IPS-18c (cell line): ENCODE measurements at regions not wholly inside any gene's neighbourhood (a gene's known extent, or its start where the extent isn't known, plus 50 kb on each side); places are given as distances from the start of the nearest gene placed in this dataset.

Experiments used
- H3K4me3 ChIP-seq: 2 replicates; pipeline ENCODE4 v1.7.0; 2013; ENCODE audit warnings: low read depth, mild to moderate bottlenecking, low read length, moderate library complexity; ENCODE audit not compliant: insufficient read depth
- H3K9me3 ChIP-seq: one replicate; pipeline ENCODE4 v1.6.1; 2013; ENCODE audit warnings: mild to moderate bottlenecking, low read length, moderate library complexity; ENCODE audit not compliant: control insufficient read depth, insufficient read depth

DNA sequence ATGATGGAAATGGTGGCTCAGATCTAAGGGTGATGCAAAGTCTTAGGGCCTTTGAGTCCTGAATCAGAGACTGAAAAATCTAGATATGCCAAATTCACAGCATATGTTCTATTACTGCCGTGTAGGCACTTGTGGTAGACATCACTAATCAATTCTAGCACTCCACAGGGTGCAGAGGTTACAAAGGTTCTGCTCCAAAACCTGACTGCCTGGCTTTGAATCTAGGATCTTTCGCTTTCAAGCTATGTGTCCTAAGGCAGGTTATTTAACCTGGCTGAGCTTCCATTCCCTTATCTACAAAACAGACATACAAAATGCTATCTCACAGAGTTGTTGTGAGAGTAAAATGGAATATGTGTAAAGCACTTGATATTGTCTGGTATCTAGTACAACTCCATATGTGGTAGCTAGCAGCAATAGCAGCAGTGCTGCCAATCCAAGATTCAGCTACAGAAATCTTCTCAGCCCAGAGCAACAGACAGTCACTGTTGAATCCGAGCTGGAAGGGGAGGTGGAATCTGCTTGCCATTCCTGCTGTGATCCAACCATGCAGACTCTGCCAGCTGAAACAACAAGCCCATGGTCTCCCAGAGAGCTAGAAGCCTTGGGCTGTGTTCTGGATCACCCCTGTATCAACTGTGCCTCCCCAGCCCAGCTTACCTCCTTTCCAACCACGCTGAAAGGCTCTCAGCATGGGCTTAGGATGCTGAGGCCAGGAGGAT lies 206.9 kb downstream of the TFAP2C start:
- peaks cover 2% of the 10 kb centered on the region for H3K9me3 ChIP-seq

DNA sequence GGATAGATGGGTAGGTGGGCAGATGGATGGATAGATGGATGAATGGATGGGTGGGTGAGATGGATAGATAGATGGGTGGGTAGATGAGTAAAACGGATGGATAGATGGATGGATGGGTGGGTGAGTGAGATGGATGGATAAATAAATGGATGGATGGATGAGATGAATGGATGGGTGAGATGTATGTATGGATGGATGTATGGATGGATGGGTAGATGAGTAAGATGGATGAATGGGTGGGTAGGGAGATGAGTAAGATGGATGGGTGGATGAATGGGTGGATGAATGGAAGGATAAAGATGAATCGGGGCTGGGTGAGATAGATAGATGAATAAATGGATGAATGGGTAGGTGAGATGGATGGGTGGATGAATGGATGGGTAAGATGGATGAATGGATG lies 210.1 kb downstream of the TFAP2C start:
- H3K9me3 ChIP-seq = peaks cover 2% of the 10 kb centered on the region

More for the DNA sequence above, 206.9 kb downstream of the TFAP2C start:
- H3K4me3 ChIP-seq = no peak overlapping the region

DNA sequence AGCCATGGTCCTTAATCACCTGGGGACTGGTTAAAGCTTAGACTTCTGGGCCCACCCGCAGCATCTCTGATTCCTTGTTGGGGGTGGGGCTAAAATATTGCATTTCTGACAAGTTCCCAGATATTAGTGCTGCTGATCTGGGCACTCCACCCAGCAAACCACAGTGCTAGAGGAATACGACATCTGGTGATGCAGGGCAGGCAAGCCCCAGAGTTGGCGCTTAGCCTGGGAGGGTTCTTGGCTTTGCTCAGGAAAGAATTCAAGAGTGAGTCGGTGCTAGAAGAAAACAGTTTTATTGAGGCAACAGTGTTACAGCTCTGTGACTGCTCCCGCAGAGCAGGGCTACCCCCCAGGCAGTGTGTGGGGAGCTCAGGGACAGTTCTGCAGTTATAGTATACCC lies 210.7 kb downstream of the TFAP2C start:
- Histone ChIP-seq H3K9me3 (peaks cover 2% of the 10 kb centered on the region), H3K4me3 (no peak overlapping the region)

More for the DNA sequence above, 210.1 kb downstream of the TFAP2C start:
- H3K4me3 ChIP-seq = no peak overlapping the region

DNA sequence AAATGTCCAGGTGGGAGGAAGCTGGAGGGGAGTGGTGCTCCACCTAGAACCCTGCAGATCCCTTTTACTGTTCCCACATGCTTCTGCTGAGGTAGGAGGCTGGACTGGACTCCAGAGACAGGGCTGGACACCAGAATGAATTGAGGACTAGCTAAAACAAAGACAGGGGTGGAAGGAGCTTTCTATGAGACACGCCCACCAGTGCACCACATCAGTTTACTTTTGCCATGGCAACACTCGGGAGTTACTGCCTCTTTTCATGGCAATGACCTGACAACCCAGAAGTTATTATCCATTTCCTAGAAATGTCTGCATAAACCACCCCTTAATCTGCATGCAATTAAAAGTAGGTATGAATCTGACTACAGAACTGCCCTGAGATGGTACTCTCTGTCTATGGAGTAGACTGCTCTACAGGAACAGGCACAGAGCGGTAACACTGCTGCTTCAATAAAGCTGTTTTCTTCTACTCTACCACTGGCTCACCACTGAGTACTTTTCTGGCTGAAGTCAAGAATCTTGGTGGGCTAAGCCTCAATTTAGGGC lies 211.7 kb downstream of the TFAP2C start:
- Histone ChIP-seq H3K9me3 (peaks cover 2% of the 10 kb centered on the region), H3K4me3 (no peak overlapping the region)

DNA sequence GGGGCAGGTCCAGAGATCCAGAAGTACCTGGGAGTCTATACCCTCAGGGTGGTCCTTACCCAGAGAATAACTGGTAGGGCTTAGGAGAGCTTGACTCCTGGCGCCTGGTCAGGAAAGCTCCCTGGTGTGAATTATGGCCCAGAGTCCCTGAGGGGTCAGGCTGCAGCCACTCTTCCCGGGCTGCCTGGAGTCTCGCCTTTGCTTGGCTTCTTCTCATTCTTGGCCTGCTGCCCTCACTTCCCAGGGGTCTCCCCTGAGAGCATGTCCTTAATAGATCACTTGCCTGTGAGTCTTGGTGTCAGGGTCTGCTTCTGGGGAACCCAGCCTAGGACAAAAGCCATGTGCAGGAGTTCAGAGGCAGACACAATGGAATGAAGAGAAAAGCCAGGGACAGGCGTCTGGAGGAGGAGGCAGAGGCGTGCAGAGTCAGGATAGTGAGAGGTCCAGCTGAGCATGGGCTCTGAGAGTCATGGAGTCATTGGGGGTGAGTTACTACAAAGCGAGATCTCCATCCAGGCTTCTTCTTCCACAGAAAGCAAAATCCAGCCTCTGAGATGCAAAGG lies 212.3 kb downstream of the TFAP2C start:
- Histone ChIP-seq H3K4me3 (no peak overlapping the region), H3K9me3 (peaks cover 2% of the 10 kb centered on the region)

DNA sequence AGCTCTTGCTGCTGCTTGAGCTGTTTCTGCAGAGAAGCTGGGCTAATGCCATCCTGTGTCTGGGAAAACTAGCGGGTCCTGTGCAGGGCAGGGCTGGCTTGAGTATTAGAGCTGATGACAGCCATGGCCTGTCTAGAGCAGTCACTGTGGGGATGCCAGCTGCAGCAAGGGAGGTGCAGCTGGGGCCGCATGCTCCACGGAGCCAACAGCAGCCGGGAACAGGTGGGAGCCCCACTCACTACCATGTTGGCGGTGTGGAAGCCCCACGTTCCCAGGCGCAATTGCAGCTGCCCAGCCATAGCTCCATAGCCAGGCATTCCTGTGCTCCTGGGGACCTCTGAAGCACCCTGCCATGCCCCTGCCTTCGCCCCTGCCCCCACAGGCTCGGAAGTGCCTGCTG lies 212.9 kb downstream of the TFAP2C start:
- H3K4me3 ChIP-seq = no peak overlapping the region
- peaks cover 2% of the 10 kb centered on the region for H3K9me3 ChIP-seq

DNA sequence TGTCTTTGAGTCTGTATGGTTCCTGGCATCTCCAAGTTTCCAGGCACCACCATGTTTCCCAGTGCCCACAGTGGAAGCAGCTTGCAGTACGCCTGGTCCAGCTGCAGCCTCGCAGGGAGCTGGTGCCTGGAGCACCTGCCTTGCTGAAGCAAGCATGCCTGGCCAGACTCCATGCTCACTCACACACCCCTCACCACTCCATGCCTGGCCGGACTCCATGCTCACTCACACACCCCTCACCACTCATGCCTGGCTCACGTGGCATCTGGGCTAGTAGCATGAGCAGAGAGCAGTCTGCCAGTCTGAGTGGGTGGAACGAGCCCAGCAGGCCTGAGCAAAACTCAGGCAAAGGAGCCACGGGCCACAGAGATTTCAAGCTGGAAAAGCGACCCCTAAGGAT lies 214.3 kb downstream of the TFAP2C start:
- no peak overlapping the region for H3K4me3 ChIP-seq
- peaks cover 2% of the 10 kb centered on the region for H3K9me3 ChIP-seq

DNA sequence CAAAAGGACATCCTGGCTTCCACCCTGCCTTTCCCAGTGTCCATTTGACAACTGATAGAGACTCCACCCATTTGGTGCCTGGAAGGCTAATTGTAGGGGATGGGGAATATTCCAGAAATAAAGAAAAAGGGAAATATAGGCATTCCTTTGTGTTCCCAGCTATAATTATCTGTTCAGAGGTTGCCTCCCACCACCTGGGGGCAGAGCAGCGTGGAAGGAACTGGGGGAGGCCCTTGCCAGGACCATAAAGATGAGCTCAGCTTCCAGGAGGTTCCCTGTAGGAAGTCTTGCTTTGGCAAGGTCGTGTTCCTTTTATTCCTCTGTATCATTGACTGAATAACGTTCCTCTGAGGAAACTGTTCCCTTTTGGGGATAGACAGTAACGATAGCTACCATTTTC lies 214.7 kb downstream of the TFAP2C start:
- H3K4me3 ChIP-seq = no peak overlapping the region
- peaks cover 2% of the 10 kb centered on the region for H3K9me3 ChIP-seq

DNA sequence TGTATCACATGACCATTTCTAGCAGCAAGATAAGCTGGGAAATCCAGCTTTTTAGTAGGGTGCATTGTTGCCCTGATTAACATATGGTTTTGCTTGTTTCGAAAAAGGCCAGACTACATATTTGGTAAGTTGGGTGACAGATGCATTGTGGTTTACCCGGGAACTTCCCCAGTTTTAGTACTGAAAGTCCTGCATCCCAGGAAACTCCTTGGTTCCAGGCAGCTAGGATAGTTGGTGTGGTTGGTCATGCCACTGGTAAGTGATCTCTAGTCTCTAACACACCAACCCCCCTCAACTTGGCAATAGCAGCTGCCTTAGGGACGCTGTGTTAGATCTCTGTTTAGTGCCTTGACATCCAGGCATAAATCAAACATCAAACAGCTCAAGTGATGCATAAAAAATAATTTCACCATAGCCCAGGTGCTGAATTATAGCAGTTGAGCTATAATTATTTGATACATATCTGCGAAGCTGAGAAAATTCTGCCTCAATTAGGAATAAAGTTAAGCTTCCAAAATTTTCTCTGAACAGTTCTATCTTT lies 216.5 kb downstream of the TFAP2C start:
- Histone ChIP-seq H3K4me3 (no peak overlapping the region), H3K9me3 (no peaks in the 10 kb centered on the region)

DNA sequence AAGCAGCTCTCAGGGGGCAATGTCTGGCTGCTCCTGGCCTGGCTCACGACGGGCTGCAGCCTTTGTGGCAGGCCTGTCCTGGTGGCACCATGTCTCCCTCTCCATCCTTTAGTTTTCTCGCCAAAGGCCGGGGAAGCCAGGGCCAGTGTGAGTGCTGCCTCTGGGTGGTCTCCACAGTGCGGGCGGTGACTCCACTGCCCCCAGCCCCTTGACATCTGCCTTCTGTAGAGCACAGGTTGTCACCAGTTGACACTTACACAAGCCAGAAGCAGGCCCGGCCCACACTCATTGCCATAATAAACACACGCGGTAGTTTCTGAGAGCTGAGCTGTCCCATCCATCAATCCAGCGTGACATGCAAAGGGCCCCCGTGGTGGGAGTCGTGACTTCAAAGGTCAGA lies 219.5 kb downstream of the TFAP2C start:
- Histone ChIP-seq H3K9me3 (no peaks in the 10 kb centered on the region), H3K4me3 (no peak overlapping the region)

DNA sequence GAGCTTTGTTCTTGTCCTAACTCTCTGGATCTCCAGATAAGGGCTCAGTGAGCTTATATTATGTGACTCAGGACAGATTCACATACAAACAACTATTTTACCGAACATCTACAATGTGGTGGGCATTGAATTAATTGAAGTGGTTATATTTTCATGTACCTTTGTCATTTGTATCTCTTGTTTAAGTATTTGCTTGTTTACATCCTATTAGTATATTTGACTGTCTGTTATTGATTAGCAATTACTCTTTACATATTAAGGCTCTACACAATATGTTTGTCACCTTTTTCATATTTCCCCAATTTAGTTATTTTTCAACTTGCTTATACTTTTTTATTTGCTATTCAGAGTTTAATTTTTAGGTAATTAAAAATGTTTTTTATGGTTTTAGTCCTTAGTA lies 222.4 kb downstream of the TFAP2C start:
- no peak overlapping the region for H3K4me3 ChIP-seq
- no peaks in the 10 kb centered on the region for H3K9me3 ChIP-seq

DNA sequence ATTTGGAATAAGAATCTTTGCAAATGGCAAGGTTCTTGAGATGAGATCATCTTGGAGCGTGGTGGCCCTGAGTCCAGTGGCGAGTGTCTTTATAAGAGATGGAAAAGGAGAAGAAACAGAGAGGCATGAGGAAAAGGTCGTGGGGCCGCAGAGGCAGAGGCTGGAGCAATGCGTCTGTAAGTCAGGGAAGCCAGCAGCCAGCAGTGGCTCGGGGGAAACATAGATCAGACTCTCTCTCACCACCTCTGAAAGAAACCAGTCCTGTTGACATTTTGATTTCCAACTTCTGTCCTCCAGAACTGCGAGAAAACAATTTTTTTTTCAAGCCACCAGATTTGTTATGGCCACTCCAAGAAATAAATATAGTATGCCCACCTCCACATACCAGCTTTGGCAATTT lies 226.6 kb downstream of the TFAP2C start:
- H3K9me3 ChIP-seq = no peaks in the 10 kb centered on the region
- no peak overlapping the region for H3K4me3 ChIP-seq

DNA sequence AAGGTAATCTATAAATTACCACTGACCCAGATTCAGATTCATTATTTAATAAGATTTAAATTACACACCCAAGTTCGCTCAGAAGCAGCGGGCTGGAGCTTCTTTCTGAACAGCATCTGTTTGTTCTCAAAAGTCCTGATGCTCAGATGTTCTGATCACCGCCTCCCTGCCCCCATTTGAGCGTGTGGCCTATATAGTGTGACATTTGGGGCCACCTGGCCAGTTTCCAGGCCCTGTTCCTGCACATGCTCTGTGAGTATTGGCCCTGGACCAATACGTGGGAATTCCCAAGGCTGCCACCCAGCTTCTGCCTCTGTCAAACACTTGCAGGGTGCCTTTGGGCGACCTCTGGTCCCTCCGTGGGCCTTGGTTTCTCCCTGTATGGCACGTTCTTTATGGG lies 228.8 kb downstream of the TFAP2C start:
- no peaks in the 10 kb centered on the region for H3K9me3 ChIP-seq
- no peak overlapping the region for H3K4me3 ChIP-seq

DNA sequence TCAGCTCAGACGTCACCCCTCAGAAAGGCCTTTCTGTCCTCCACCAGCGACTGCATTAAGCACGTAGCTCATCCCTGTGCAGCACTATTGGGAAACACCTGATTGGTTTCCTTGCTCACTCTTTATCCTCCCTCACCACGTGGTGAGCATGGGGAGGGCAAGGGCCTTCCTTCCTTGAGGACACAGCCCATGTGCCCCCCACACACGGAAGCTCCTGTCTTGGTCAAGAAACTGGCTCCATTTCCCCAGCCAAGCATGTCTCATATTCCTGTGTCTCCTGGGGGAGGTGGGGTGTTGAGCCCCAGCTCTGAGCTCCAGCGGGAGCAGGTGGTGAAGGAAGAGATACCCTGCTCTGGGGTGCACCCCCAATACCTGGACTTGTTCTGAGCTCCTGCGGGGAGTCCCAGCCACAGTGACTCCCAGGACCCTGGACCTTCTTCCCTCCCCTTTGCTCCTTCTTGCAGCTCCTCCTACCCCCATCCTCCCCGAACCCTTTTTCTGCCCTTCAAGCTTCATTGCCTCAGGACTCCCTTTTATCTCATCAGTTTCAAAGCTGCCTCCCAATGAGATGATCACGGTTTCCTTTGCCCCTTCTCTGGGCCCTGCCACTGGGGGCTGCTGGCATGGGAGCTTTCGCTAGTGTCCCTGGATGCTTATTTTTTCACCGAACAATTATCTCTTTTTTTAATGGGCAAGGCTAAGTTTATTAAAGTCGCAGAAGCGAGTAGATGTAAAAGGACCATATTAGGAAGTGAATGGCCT lies 230.1 kb downstream of the TFAP2C start:
- no peak overlapping the region for H3K4me3 ChIP-seq
- H3K9me3 ChIP-seq = no peaks in the 10 kb centered on the region

DNA sequence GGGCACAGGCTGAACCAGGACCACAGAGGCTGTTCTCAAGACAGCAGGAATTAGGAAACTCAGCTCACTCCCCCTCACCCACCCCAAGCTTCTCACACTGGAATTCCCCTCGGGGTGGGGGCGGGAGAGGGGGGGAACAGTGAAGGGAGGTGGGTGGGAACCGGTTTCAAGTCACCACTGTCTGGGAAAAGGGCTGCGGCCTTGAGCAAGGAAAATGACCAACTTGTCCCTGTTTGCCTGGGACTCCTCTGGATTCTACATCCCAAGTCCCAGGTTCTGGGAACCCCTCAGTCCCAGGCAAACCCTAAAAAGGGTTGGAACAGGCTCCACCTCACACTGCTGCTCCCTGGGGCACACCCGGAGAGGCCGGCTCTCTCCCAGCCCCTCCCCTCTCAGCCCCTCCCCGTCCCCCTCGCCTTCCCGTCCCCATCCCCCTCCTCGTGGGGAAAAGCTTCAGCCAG lies 230.7 kb downstream of the TFAP2C start:
- Histone ChIP-seq H3K9me3 (no peaks in the 10 kb centered on the region), H3K4me3 (no peak overlapping the region; the same call in 1 of the 2 replicates)

DNA sequence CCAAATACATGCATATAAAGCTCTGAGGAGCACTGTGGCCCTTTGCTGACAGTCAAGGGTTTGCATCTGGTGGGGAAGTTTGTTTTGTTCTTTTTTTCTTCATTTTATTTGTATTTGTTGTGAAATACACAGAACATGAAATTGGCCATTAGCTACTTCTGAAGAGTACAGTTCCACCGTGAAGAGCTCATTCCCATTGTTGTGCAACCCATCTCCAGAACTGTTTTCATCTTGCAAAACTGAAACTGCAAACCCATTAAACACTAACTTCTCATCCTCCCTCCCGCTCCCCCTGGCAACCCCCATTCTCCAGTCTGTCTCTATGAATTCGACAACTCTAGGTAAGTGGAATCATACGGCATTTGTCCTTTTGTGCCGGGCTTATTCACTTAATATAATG lies 231.3 kb downstream of the TFAP2C start:
- H3K4me3 ChIP-seq = no peak overlapping the region; the same call in 1 of the 2 replicates
- no peaks in the 10 kb centered on the region for H3K9me3 ChIP-seq

DNA sequence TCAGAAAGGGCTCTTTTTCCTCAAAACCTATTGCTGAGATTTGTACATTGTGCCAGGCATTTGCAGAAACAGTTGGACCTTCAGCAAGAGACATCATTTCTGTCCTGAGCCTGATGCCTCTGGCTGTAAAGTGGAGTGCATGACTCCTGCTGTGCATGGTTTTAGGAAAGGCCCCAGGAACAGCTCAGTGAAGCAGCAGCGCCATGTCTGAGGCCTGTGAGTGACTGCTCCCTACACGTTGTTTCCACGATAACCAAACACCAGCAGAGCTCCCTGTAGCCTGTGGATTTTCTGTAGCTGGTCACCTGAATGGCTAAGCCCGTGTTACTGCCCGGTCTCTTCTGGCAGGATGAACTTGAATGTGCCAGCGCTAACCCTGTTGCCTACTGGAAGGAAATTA lies 232.5 kb downstream of the TFAP2C start:
- H3K9me3 ChIP-seq = no peaks in the 10 kb centered on the region

DNA sequence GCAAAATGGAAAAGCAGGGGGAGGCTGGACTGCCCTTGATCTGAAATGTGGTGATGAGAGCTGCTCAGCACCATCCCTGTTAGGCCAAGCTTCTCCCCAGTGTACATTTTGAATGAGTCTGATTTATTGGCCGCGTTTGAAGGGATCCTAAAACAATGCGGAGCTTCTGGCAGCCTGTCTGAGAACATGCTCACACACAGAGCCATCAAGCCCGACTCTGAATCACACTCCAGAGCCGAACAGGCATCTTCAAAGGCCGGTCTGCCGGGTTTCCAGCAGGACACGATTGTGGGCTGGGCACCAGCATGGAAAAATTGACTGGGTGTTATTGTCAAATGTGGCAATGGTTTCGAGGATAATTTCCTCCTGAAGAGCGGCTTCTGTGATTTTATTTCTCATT lies 235.9 kb downstream of the TFAP2C start:
- Histone ChIP-seq H3K4me3 (no peak overlapping the region), H3K9me3 (no peaks in the 10 kb centered on the region)

More for the DNA sequence above, 232.5 kb downstream of the TFAP2C start:
- no peak overlapping the region for H3K4me3 ChIP-seq
